ENCODE measurements at regions not wholly inside any gene's neighbourhood (a gene's known extent, or its start where the extent isn't known, plus 50 kb on each side); places are given as distances from the start of the nearest gene placed in this dataset.

DNA sequence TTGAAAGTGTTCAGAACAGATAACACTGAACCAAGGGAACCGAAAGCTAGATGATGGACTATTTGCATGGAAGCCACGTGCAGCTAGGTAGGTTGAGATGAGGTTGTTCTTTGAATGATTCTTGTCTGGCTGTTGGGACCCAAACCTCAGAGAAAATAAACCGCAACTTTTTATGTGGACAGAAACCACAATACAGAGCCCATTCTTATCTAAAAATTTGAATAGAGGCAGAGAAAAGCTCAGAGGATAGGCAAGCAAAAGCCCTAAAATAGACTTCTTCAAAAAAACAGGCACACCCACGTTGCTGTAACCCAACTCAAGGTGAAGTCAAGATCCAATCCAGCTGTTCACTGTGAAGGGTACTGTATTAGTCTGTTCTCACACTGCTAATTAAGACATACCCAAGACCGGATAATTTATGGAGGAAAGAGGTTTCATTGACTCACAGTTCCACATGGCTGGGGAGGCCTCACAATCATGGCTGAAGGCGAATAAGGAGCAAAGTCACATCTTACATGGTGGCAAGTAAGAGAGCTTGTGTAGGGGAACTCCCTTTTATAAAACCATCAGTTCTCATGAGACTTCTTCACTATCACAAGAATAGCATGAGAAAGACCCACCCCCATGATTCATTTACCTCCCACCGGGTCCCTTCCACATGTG, 353.8 kb downstream of the AACS start:
- H3K4me3 ChIP-seq (ENCODE audit: low read length) = no peak overlapping the region
- DNase-seq (ENCODE audit: low read depth) = no peak
- TF ChIP-seq, protein P1, sequence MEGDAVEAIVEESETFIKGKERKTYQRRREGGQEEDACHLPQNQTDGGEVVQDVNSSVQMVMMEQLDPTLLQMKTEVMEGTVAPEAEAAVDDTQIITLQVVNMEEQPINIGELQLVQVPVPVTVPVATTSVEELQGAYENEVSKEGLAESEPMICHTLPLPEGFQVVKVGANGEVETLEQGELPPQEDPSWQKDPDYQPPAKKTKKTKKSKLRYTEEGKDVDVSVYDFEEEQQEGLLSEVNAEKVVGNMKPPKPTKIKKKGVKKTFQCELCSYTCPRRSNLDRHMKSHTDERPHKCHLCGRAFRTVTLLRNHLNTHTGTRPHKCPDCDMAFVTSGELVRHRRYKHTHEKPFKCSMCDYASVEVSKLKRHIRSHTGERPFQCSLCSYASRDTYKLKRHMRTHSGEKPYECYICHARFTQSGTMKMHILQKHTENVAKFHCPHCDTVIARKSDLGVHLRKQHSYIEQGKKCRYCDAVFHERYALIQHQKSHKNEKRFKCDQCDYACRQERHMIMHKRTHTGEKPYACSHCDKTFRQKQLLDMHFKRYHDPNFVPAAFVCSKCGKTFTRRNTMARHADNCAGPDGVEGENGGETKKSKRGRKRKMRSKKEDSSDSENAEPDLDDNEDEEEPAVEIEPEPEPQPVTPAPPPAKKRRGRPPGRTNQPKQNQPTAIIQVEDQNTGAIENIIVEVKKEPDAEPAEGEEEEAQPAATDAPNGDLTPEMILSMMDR (IDR thresholded peaks at IDR 0.05; ENCODE audit: insufficient read depth, low read depth, low read length, missing control alignments) = no peak

DNA sequence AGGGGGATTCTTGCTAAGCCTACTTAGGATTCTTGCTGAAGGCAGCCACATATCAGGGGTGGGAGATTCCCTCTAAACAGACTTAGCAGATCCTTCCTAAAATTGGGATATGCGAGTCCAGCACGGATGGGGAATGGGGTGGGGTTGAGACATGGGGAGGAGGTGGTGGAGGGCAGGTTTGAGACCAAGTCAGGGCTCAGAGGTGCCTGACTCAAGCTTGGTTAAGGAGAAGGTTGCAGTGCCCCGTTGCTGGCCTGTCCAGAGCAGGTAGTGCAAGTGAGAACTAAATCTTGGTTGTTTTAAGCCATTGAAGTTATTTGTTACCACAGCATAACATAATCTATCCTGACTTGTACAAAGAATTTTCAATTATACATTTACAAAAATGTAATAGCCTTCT, 359.7 kb downstream of the AACS start:
- H3K4me3 ChIP-seq (ENCODE audit: low read length) = no peak overlapping the region
- TF ChIP-seq, protein P1 (IDR thresholded peaks at IDR 0.05; ENCODE audit: insufficient read depth, low read depth, low read length, missing control alignments) = no peak
- no peak for DNase-seq (ENCODE audit: low read depth)

DNA sequence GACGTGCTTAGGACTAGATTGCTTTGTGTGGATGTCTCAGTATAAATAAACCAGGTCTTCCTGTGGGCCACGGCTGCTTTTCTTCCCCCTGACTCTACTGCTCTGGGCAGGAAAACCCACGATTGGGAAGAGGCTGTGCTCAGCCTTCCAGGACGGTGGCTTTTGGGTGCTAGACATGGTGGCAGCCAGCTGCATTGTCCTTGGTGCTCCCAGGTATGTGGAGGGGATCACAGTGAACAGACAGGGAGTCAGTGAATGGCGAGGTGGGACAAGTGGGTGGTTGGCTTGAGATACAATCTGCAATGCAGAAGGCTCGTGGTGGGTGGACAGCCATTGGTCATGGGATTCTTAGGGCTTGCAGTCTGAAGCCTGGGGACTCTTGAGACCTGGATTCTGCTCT, 366.3 kb downstream of the AACS start:
- no peak for DNase-seq (ENCODE audit: low read depth)
- TF ChIP-seq, protein P1 (IDR thresholded peaks at IDR 0.05; ENCODE audit: insufficient read depth, low read depth, low read length, missing control alignments) = no peak
- H3K4me3 ChIP-seq (ENCODE audit: low read length) = no peak overlapping the region

DNA sequence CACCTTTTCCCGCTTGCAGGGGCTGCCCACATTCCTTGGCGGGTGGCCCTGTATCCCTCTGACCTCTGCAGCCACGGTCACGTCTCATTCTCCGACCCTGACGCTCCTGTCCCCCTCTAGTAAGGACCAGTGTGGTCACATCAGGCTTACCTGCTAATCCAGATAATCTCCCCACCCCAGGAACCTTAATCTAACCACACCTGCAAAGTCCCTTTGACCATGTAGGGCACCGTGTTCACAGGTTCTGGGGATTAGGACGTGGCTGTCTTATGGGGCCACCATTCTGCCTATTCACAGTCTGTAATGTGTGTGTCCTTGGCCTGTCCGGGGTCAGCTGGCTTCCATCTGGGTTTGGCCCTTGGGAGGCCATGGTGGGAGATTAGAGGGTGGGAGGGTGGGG, 368.9 kb downstream of the AACS start:
- H3K4me3 ChIP-seq (ENCODE audit: low read length) = no peak overlapping the region
- no peak for DNase-seq (ENCODE audit: low read depth)
- TF ChIP-seq, protein P1 (IDR thresholded peaks at IDR 0.05; ENCODE audit: insufficient read depth, low read depth, low read length, missing control alignments) = no peak

DNA sequence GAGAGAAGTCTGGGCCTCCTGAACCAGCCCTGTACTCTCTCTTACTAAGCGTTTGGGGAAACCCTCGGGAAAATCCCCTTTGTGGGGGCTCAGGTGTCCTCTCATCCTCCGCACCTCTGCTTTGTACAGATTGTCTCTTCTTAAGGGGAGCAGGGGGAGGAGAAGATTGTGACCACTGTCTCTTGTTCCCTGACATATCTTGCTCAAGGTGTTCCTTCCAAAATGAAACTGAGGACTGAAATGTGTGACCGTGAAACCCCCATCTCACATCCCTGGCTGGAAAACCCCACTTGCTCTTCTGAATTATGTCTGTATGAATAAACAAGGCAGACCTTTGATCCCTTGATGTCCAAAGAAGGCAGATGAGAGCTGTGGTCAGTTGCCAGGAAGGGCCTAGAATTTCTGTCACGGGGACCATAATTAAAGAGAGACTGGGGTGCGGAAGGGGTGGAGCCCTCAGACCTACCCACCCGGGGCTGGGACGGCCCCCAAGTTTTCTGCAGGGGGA, 369.8 kb downstream of the AACS start:
- TF ChIP-seq, protein P1 (IDR thresholded peaks at IDR 0.05; ENCODE audit: insufficient read depth, low read depth, low read length, missing control alignments) = no peak
- DNase-seq (ENCODE audit: low read depth) = no peak
- no peak overlapping the region for H3K4me3 ChIP-seq (ENCODE audit: low read length)

DNA sequence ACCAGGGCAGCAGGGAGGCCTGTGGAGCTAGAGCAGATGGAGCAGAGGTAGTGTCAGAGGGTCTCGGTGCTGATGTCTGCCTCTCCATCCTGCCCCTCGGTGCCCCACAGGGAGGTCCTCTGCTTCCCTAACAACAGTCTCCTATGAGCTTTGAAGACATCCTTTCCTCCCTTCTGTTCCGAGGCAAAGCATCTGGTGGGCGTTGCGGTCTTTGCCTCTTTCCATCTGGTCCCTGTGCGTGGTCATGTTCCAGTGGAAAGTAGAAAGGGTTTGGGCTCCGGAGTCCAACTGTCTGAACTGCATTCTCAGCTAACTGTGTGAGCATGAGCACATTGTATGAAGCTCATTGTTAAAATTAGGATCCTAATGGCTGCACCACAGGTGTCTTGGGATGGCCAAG, 370.6 kb downstream of the AACS start:
- TF ChIP-seq, protein P1 (IDR thresholded peaks at IDR 0.05; ENCODE audit: insufficient read depth, low read depth, low read length, missing control alignments) = no peak
- no peak overlapping the region for H3K4me3 ChIP-seq (ENCODE audit: low read length)
- DNase-seq (ENCODE audit: low read depth) = no peak

DNA sequence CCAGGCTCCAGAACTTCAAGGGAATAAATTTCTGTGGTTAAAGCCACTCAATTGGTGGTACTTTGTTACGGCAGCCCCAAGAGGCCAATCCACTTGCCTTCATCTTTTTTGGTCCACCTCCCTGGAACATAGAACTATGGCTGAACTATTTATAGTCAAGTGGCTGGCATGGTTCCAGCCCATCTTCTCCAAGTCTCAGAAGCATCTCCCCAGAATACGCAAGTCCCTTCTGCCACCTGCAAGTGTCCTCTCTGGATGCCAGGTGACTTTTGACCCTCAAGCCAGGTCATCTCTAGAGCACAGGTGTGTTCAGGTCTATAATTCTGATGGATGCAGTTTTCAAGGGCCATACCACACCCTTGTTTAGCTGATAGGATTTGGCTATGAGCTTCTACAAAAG, 371.5 kb downstream of the AACS start:
- no peak for DNase-seq (ENCODE audit: low read depth)
- TF ChIP-seq, protein P1 (IDR thresholded peaks at IDR 0.05; ENCODE audit: insufficient read depth, low read depth, low read length, missing control alignments) = no peak
- no peak overlapping the region for H3K4me3 ChIP-seq (ENCODE audit: low read length)

Measured in epithelial cell of esophagus (primary cell).